ENCODE measurements at regions not wholly inside any gene's neighbourhood (a gene's known extent, or its start where the extent isn't known, plus 50 kb on each side); places are given as distances from the start of the nearest gene placed in this dataset.
"Not testable (repeated sequence)": the region's sequence is repeated elsewhere in the genome, so short reads cannot be mapped to it uniquely, and the experiment has no call there.

- H3K36me3 ChIP-seq (ENCODE audit: control insufficient read depth in 2 of 2, insufficient read depth in 2 of 2, low read length in 2 of 2): no peaks in the 10 kb centered on the region
- no peaks in the 10 kb centered on the region for H3K27me3 ChIP-seq (ENCODE audit: control insufficient read depth in 2 of 2, insufficient read depth in 2 of 2, low read length in 2 of 2)
- H3K27ac ChIP-seq (ENCODE audit: low read depth in 2 of 2, low read length in 2 of 2): no peak overlapping the region
- H3K4me1 ChIP-seq (ENCODE audit: control insufficient read depth in 2 of 2, insufficient read depth in 2 of 2, low read length in 2 of 2): no peaks in the 10 kb centered on the region
- H3K4me3 ChIP-seq (ENCODE audit: low read length in 2 of 2): no peak overlapping the region
- H3K9ac ChIP-seq (ENCODE audit: low read depth in 1 of 2, low read length in 2 of 2): no peak overlapping the region
- no peaks in the 10 kb centered on the region for H3K9me3 ChIP-seq (ENCODE audit: control insufficient read depth in 2 of 2, low read length in 2 of 2)
Observed at GRCh38 chr5:6243706-6244338, 134.5 kb downstream of the MED10 start.

DNA sequence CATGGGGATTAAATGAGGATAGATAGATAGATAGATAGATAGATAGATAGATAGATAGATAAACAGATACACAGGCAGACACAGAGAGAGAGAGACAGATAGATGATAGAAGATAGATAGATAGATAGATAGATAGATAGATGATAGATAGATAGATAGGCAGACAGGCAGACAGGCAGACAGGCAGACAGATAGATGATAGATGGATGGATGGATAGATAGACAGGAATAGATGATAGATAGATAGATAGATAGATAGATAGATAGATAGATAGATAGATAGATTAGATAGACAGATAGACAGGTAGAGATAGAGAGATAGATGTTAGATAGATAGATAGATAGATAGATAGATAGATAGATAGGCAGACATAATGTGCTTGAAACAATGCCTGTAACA is 137.3 kb downstream of the MED10 start:
- H3K9ac ChIP-seq (ENCODE audit: low read depth in 1 of 2, low read length in 2 of 2); H3K9me3 ChIP-seq (ENCODE audit: control insufficient read depth in 2 of 2, low read length in 2 of 2); H3K27ac ChIP-seq (ENCODE audit: low read depth in 2 of 2, low read length in 2 of 2): not testable (repeated sequence)

GRCh38 chr5:6236858-6237481 is 141.4 kb downstream of the MED10 start:
- no peak overlapping the region for H3K9ac ChIP-seq (ENCODE audit: low read depth in 1 of 2, low read length in 2 of 2)
- H3K36me3 ChIP-seq (ENCODE audit: control insufficient read depth in 2 of 2, insufficient read depth in 2 of 2, low read length in 2 of 2): no peaks in the 10 kb centered on the region
- H3K27me3 ChIP-seq (ENCODE audit: control insufficient read depth in 2 of 2, insufficient read depth in 2 of 2, low read length in 2 of 2): no peaks in the 10 kb centered on the region
- H3K9me3 ChIP-seq (ENCODE audit: control insufficient read depth in 2 of 2, low read length in 2 of 2): no peaks in the 10 kb centered on the region
- no peak overlapping the region for H3K27ac ChIP-seq (ENCODE audit: low read depth in 2 of 2, low read length in 2 of 2)
- H3K4me3 ChIP-seq (ENCODE audit: low read length in 2 of 2): no peak overlapping the region
- H3K4me1 ChIP-seq (ENCODE audit: control insufficient read depth in 2 of 2, insufficient read depth in 2 of 2, low read length in 2 of 2): no peaks in the 10 kb centered on the region

More for the DNA sequence above, 137.3 kb downstream of the MED10 start:
- not testable (repeated sequence) for H3K4me3 ChIP-seq (ENCODE audit: low read length in 2 of 2); H3K36me3 ChIP-seq (ENCODE audit: control insufficient read depth in 2 of 2, insufficient read depth in 2 of 2, low read length in 2 of 2); H3K4me1 ChIP-seq (ENCODE audit: control insufficient read depth in 2 of 2, insufficient read depth in 2 of 2, low read length in 2 of 2); H3K27me3 ChIP-seq (ENCODE audit: control insufficient read depth in 2 of 2, insufficient read depth in 2 of 2, low read length in 2 of 2)

- no peaks in the 10 kb centered on the region for H3K4me1 ChIP-seq (ENCODE audit: control insufficient read depth in 2 of 2, insufficient read depth in 2 of 2, low read length in 2 of 2)
- H3K27me3 ChIP-seq (ENCODE audit: control insufficient read depth in 2 of 2, insufficient read depth in 2 of 2, low read length in 2 of 2): no peaks in the 10 kb centered on the region
- H3K9me3 ChIP-seq (ENCODE audit: control insufficient read depth in 2 of 2, low read length in 2 of 2): no peaks in the 10 kb centered on the region
- H3K36me3 ChIP-seq (ENCODE audit: control insufficient read depth in 2 of 2, insufficient read depth in 2 of 2, low read length in 2 of 2): no peaks in the 10 kb centered on the region
- no peak overlapping the region for H3K9ac ChIP-seq (ENCODE audit: low read depth in 1 of 2, low read length in 2 of 2)
- no peak overlapping the region for H3K4me3 ChIP-seq (ENCODE audit: low read length in 2 of 2)
- H3K27ac ChIP-seq (ENCODE audit: low read depth in 2 of 2, low read length in 2 of 2): no peak overlapping the region
Observed at GRCh38 chr5:6236170-6236793, 142.1 kb downstream of the MED10 start.

- no peaks in the 10 kb centered on the region for H3K4me1 ChIP-seq (ENCODE audit: control insufficient read depth in 2 of 2, insufficient read depth in 2 of 2, low read length in 2 of 2)
- H3K9me3 ChIP-seq (ENCODE audit: control insufficient read depth in 2 of 2, low read length in 2 of 2): no peaks in the 10 kb centered on the region
- no peaks in the 10 kb centered on the region for H3K27me3 ChIP-seq (ENCODE audit: control insufficient read depth in 2 of 2, insufficient read depth in 2 of 2, low read length in 2 of 2)
- H3K36me3 ChIP-seq (ENCODE audit: control insufficient read depth in 2 of 2, insufficient read depth in 2 of 2, low read length in 2 of 2): no peaks in the 10 kb centered on the region
- H3K9ac ChIP-seq (ENCODE audit: low read depth in 1 of 2, low read length in 2 of 2): no peak overlapping the region
- no peak overlapping the region for H3K27ac ChIP-seq (ENCODE audit: low read depth in 2 of 2, low read length in 2 of 2)
- H3K4me3 ChIP-seq (ENCODE audit: low read length in 2 of 2): no peak overlapping the region
Observed at GRCh38 chr5:6235726-6236125, 142.6 kb downstream of the MED10 start.

GRCh38 chr5:6228257-6229250 is 149.8 kb downstream of the MED10 start:
- Histone ChIP-seq H3K4me1 (ENCODE audit: control insufficient read depth in 2 of 2, insufficient read depth in 2 of 2, low read length in 2 of 2) (no peaks in the 10 kb centered on the region), H3K9me3 (ENCODE audit: control insufficient read depth in 2 of 2, low read length in 2 of 2) (no peaks in the 10 kb centered on the region), H3K27ac (ENCODE audit: low read depth in 2 of 2, low read length in 2 of 2) (no peak overlapping the region), H3K4me3 (ENCODE audit: low read length in 2 of 2) (no peak overlapping the region), H3K9ac (ENCODE audit: low read depth in 1 of 2, low read length in 2 of 2) (no peak overlapping the region), H3K36me3 (ENCODE audit: control insufficient read depth in 2 of 2, insufficient read depth in 2 of 2, low read length in 2 of 2) (no peaks in the 10 kb centered on the region), H3K27me3 (ENCODE audit: control insufficient read depth in 2 of 2, insufficient read depth in 2 of 2, low read length in 2 of 2) (no peaks in the 10 kb centered on the region)

DNA sequence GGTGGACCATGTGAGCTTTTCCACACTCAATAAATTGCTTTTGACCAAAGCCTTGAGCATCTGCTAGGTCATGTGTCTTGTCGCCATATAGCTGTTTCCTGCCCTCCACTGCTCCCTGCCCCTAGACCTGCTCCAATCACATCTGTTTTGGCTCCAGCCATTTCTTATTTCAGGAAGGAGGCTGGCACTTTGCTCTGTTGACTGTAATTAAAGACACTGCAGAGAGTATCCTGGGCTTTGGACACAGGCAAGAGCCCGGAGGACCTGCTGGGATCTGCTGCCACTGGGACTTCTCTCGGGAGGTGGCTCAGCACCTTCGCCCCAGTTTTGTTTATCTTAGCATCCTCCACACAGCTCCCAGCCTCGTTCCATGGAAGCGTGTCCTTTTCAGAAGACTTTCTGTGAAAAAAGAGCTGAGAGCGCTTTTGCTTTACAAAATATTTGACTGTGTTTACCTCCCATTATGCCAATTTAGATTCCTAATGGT is 153.2 kb downstream of the MED10 start:
- no peaks in the 10 kb centered on the region for H3K27me3 ChIP-seq (ENCODE audit: control insufficient read depth in 2 of 2, insufficient read depth in 2 of 2, low read length in 2 of 2)
- H3K9ac ChIP-seq (ENCODE audit: low read depth in 1 of 2, low read length in 2 of 2): no peak overlapping the region
- no peak overlapping the region for H3K4me3 ChIP-seq (ENCODE audit: low read length in 2 of 2)
- H3K36me3 ChIP-seq (ENCODE audit: control insufficient read depth in 2 of 2, insufficient read depth in 2 of 2, low read length in 2 of 2): no peaks in the 10 kb centered on the region
- H3K4me1 ChIP-seq (ENCODE audit: control insufficient read depth in 2 of 2, insufficient read depth in 2 of 2, low read length in 2 of 2): no peaks in the 10 kb centered on the region
- H3K9me3 ChIP-seq (ENCODE audit: control insufficient read depth in 2 of 2, low read length in 2 of 2): no peaks in the 10 kb centered on the region
- H3K27ac ChIP-seq (ENCODE audit: low read depth in 2 of 2, low read length in 2 of 2): no peak overlapping the region

DNA sequence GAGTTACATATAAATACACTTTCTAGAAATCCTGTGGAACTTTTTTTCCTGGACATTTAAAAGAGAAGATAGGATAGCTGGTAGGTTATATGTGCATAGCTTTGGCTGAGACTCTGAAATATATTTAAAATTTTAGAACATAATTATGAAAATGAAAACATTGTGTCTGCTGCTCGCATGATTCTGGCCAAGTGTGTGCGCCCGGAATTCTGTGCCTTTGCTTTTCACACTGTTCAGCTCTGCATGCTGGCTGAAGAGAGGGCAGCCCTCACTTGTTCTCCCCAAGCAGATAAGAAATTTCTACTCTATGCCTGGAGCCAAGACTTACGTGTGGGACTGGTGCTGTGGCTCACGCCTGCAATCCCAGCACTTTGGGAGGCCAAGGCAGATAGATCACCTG is 153.9 kb downstream of the MED10 start:
- Histone ChIP-seq H3K9ac (ENCODE audit: low read depth in 1 of 2, low read length in 2 of 2) (no peak overlapping the region), H3K36me3 (ENCODE audit: control insufficient read depth in 2 of 2, insufficient read depth in 2 of 2, low read length in 2 of 2) (no peaks in the 10 kb centered on the region), H3K9me3 (ENCODE audit: control insufficient read depth in 2 of 2, low read length in 2 of 2) (no peaks in the 10 kb centered on the region), H3K4me1 (ENCODE audit: control insufficient read depth in 2 of 2, insufficient read depth in 2 of 2, low read length in 2 of 2) (no peaks in the 10 kb centered on the region), H3K4me3 (ENCODE audit: low read length in 2 of 2) (no peak overlapping the region), H3K27ac (ENCODE audit: low read depth in 2 of 2, low read length in 2 of 2) (no peak overlapping the region), H3K27me3 (ENCODE audit: control insufficient read depth in 2 of 2, insufficient read depth in 2 of 2, low read length in 2 of 2) (no peaks in the 10 kb centered on the region)

GRCh38 chr5:6222899-6223298 is 155.4 kb downstream of the MED10 start:
- Histone ChIP-seq H3K9me3 (ENCODE audit: control insufficient read depth in 2 of 2, low read length in 2 of 2) (no peaks in the 10 kb centered on the region), H3K36me3 (ENCODE audit: control insufficient read depth in 2 of 2, insufficient read depth in 2 of 2, low read length in 2 of 2) (no peaks in the 10 kb centered on the region), H3K27me3 (ENCODE audit: control insufficient read depth in 2 of 2, insufficient read depth in 2 of 2, low read length in 2 of 2) (no peaks in the 10 kb centered on the region), H3K4me1 (ENCODE audit: control insufficient read depth in 2 of 2, insufficient read depth in 2 of 2, low read length in 2 of 2) (no peaks in the 10 kb centered on the region), H3K27ac (ENCODE audit: low read depth in 2 of 2, low read length in 2 of 2) (no peak overlapping the region), H3K9ac (ENCODE audit: low read depth in 1 of 2, low read length in 2 of 2) (no peak overlapping the region), H3K4me3 (ENCODE audit: low read length in 2 of 2) (no peak overlapping the region)

All from mucosa of rectum (tissue), 2 donors.